Suprapubic skin (tissue), 4 donors: ENCODE measurements at regions not wholly inside any gene's neighbourhood (a gene's known extent, or its start where the extent isn't known, plus 50 kb on each side); places are given as distances from the start of the nearest gene placed in this dataset.

Source experiments
- DNase-seq, 2 donors: peaks; one replicate each; pipeline ENCODE4 v3.0.0-alpha.2; 2019; ENCODE audit warnings: low spot score in 2 of 2
- H3K27ac ChIP-seq: fragments of 200-600 bp; sonication (generic); one replicate; pipeline ENCODE4 v1.5.1; 2019
- H3K27me3 ChIP-seq: fragments of 200-600 bp; sonication (generic); one replicate; pipeline ENCODE4 v1.5.1; 2019
- H3K36me3 ChIP-seq: fragments of 200-600 bp; sonication (generic); one replicate; pipeline ENCODE4 v1.5.1; 2019
- H3K4me1 ChIP-seq: fragments of 200-600 bp; sonication (generic); one replicate; pipeline ENCODE4 v1.5.1; 2019
- H3K4me3 ChIP-seq: fragments of 200-600 bp; sonication (generic); one replicate; pipeline ENCODE4 v1.5.1; 2019; ENCODE audit warnings: mild to moderate bottlenecking
- H3K9me3 ChIP-seq: fragments of 200-600 bp; sonication (generic); one replicate; pipeline ENCODE4 v1.5.1; 2019
- EP300 ChIP-seq: sonication (generic); formaldehyde crosslinking; IDR thresholded peaks from one replicate; pipeline ENCODE4 v1.6.1; 2017; ENCODE audit warnings: antibody characterized with exemption
- POLR2A ChIP-seq, 2 donors: fragments of 450-650 bp; IDR thresholded peaks; one replicate each; pipeline ENCODE4 v1.6.1; 2017; ENCODE audit warnings: antibody characterized with exemption in 2 of 2, mild to moderate bottlenecking in 2 of 2, moderate library complexity in 2 of 2
- POLR2AphosphoS5 ChIP-seq, 3 donors: sonication (generic); formaldehyde crosslinking; IDR thresholded peaks; one replicate each; pipeline ENCODE4 v1.6.1; 2017; ENCODE audit warnings: antibody characterized with exemption in 3 of 3
- WGBS: methylation state at CpG from one replicate; pipeline ENCODE4 v1.1.5; 2018; 5-methylcytosine and 5-hydroxymethylcytosine counted together
- TF ChIP-seq, protein P1 (sequence below), 2 donors: fragments of 200-600 bp in 1 of 2; fragments of 450-650 bp in 1 of 2; sonication (generic) in 1 of 2; IDR thresholded peaks; one replicate each; pipeline ENCODE4 v1.5.1; 2016 to 2019; ENCODE audit warnings: antibody characterized with exemption in 2 of 2, mild to moderate bottlenecking in 1 of 2, moderate library complexity in 1 of 2

DNA sequence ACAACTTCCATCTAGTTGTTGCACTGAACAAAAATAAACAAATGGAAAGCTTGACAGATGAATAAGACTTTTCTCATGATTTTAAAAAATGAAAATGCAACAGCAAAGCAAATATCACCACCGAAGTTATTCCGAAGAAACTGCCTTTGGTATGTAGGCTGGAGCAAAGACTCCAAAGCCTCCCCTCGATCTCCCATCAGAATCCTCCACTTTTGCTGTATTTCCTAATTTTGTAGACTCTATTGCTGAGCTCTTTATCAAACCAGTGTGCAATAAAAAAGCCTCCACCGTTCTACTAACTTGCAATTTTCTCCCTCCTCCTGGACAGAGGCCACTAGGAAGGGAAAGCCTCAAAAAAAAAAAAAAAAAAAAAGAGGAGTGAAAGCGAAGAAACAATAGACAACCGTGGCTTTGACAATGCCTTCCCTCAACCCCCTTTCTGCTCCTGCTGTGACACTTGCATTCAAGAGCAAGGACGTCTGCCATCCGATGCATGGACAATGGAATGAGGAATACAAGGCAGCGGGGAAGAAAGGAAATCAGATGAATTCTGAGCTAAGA lies 190.9 kb upstream of the BLID start:
- WGBS = 61% methylated on average over 9 of the region's 9 CpGs
- no peaks in the 10 kb centered on the region for H3K9me3 ChIP-seq
- H3K27me3 ChIP-seq = no peaks in the 10 kb centered on the region
- H3K4me3 ChIP-seq = no peak overlapping the region
- H3K27ac ChIP-seq = no peak overlapping the region
- H3K36me3 ChIP-seq = no peaks in the 10 kb centered on the region
- H3K4me1 ChIP-seq = peaks cover 2% of the 10 kb centered on the region
- TF ChIP-seq EP300 (no peak), POLR2A (IDR thresholded peaks at IDR 0.05) (no peak), POLR2AphosphoS5 (IDR thresholded peaks at IDR 0.05) (no peak)
- TF ChIP-seq, protein P1, sequence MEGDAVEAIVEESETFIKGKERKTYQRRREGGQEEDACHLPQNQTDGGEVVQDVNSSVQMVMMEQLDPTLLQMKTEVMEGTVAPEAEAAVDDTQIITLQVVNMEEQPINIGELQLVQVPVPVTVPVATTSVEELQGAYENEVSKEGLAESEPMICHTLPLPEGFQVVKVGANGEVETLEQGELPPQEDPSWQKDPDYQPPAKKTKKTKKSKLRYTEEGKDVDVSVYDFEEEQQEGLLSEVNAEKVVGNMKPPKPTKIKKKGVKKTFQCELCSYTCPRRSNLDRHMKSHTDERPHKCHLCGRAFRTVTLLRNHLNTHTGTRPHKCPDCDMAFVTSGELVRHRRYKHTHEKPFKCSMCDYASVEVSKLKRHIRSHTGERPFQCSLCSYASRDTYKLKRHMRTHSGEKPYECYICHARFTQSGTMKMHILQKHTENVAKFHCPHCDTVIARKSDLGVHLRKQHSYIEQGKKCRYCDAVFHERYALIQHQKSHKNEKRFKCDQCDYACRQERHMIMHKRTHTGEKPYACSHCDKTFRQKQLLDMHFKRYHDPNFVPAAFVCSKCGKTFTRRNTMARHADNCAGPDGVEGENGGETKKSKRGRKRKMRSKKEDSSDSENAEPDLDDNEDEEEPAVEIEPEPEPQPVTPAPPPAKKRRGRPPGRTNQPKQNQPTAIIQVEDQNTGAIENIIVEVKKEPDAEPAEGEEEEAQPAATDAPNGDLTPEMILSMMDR (IDR thresholded peaks at IDR 0.05) = no peak
- DNase-seq = no peak

DNA sequence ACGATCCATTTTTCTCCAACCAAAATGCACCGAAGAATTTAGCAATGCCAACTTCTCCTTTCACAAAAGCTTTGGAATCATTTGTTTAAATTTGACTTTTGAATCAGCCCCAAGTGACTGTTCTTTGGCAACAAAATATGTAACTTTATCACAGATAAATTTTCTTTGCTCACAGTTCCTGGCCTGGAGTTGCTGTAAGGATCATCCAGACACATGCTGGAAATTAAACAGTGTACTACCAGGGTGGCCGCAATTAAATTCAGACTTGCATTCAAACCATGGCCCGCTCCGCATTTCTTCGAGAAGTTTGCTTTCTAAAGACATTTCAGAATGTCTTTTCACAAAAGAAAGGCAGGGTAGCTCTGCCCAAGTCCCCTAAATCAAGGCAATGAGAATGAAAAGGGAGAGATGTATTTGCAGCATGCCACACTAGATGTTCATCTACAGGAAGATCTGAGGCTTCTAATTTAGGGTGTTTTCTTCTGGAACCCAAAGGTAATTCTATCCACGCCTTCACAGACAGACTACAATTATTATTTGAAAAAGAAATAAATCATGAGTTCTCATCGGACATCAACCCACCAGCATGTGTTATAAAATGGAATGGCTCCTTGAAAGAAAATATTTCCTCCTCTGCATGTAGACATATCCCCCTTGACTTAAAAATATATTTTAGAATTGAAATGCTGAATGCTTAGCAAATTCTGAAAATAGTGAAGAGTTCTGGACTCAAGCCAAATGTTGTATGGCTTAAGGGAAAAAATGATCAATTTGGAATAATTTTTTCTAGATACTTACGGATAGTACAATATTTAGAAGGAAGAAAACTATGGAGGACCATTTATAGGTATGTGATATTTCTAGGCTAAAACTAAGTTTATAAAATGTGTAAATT lies 189.7 kb upstream of the BLID start:
- no peak overlapping the region for H3K4me3 ChIP-seq
- no peaks in the 10 kb centered on the region for H3K36me3 ChIP-seq
- no peaks in the 10 kb centered on the region for H3K27me3 ChIP-seq
- WGBS = 54% methylated on average over 9 of the region's 9 CpGs
- no peak overlapping the region for H3K27ac ChIP-seq
- DNase-seq = no peak
- H3K9me3 ChIP-seq = no peaks in the 10 kb centered on the region
- H3K4me1 ChIP-seq = peaks cover 2% of the 10 kb centered on the region
- no peak for TF ChIP-seq POLR2A (IDR thresholded peaks at IDR 0.05)
- TF ChIP-seq, protein P1 (IDR thresholded peaks at IDR 0.05) = no peak
- TF ChIP-seq POLR2AphosphoS5 (IDR thresholded peaks at IDR 0.05) = no peak
- no peak for TF ChIP-seq EP300

DNA sequence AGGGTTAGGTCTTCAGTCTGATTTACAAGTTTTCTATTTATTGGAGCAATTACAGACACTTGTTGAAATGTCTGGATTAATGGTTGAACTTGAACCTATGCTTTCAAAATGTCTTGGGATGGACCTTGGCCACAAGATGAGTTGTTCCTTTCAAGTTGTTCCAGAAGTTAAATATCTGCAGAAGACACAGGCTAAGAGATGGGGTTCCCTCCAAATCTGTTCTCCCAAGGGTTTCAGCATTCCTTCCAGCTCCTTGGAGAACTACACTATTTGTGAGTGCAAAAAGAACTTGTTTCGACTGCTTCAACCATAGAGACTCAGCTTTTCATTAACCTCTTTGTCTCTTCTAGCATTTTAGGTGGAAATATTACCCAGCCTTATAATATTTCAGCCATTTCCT lies 189.0 kb upstream of the BLID start:
- peaks cover 2% of the 10 kb centered on the region for H3K4me1 ChIP-seq
- no peak for DNase-seq
- H3K4me3 ChIP-seq = no peak overlapping the region
- no peaks in the 10 kb centered on the region for H3K27me3 ChIP-seq
- WGBS = 61% methylated on average over 1 of the region's 1 CpG
- TF ChIP-seq POLR2AphosphoS5 (IDR thresholded peaks at IDR 0.05) = no peak
- TF ChIP-seq, protein P1 (IDR thresholded peaks at IDR 0.05) = no peak
- TF ChIP-seq EP300 = no peak
- no peak for TF ChIP-seq POLR2A (IDR thresholded peaks at IDR 0.05)
- H3K36me3 ChIP-seq = no peaks in the 10 kb centered on the region
- no peak overlapping the region for H3K27ac ChIP-seq
- H3K9me3 ChIP-seq = no peaks in the 10 kb centered on the region

DNA sequence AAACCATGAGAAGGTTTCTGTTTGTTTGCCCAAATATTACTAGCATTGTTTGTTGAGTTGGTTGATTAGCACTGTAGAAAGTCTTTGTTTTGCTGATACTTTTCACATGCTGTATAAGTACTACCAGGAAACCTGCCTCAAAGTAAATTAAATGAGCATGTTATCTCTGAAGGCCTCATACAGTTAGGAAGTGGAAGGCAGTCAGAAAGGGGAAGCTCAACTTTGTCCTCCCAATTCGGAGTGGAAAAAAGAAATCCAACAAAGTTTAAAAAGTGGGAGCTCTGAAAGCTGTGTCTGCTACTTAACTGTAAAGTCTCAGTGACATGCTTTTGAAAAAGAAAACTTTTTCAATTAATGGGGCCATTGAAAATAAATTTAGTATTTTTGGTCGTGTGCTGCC lies 188.3 kb upstream of the BLID start:
- WGBS = 48% methylated on average over 2 of the region's 2 CpGs

DNA sequence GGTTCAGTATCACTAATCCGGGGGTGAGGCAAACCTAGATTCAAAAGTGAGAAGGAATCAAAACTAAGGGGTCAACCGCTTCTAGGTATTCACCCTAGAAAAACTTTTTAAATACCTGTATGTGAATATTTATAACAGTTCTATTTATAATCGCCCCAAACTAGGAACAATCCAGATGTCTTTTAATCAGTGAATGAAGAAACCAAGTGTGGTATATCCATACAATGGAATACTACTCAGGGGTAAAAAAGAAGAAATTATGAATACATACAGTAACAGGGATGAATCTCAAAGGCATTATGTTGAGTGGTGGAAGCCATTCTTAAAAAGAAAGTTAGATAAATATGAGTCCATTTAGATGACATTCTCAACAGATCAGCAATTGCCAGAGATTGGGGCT lies 178.0 kb upstream of the BLID start:
- peaks cover 10% of the 10 kb centered on the region for H3K9me3 ChIP-seq
- no peak for DNase-seq
- H3K4me1 ChIP-seq = no peaks in the 10 kb centered on the region
- H3K36me3 ChIP-seq = no peaks in the 10 kb centered on the region
- no peak for TF ChIP-seq EP300
- TF ChIP-seq, protein P1 (IDR thresholded peaks at IDR 0.05) = no peak
- no peak for TF ChIP-seq POLR2A (IDR thresholded peaks at IDR 0.05)
- no peak for TF ChIP-seq POLR2AphosphoS5 (IDR thresholded peaks at IDR 0.05)
- no peaks in the 10 kb centered on the region for H3K27me3 ChIP-seq
- no peak overlapping the region for H3K4me3 ChIP-seq
- H3K27ac ChIP-seq = no peak overlapping the region
- WGBS = 67% methylated on average over 3 of the region's 3 CpGs

More for the DNA sequence above, 188.3 kb upstream of the BLID start:
- H3K36me3 ChIP-seq = no peaks in the 10 kb centered on the region
- no peak overlapping the region for H3K4me3 ChIP-seq
- H3K4me1 ChIP-seq = peaks cover 2% of the 10 kb centered on the region
- TF ChIP-seq, protein P1 (IDR thresholded peaks at IDR 0.05) = no peak
- no peak for TF ChIP-seq POLR2AphosphoS5 (IDR thresholded peaks at IDR 0.05)
- H3K27ac ChIP-seq = no peak overlapping the region
- no peak for DNase-seq
- H3K9me3 ChIP-seq = no peaks in the 10 kb centered on the region
- H3K27me3 ChIP-seq = no peaks in the 10 kb centered on the region
